Loucy (cell line): ENCODE measurements at regions not wholly inside any gene's neighbourhood (a gene's known extent, or its start where the extent isn't known, plus 50 kb on each side); places are given as distances from the start of the nearest gene placed in this dataset.
"Not testable (repeated sequence)": the region's sequence is repeated elsewhere in the genome, so short reads cannot be mapped to it uniquely, and the experiment has no call there.

Source experiments
- H2AFZ ChIP-seq: fragments of 200-600 bp; sonication (generic); 2 replicates; pipeline ENCODE4 v1.6.0; 2016; ENCODE audit warnings: antibody characterized with exemption, mild to moderate bottlenecking, low read length, moderate library complexity
- H3F3A ChIP-seq: fragments of 200-600 bp; 2 replicates; pipeline ENCODE4 v1.6.0; 2016; ENCODE audit warnings: antibody characterized with exemption, low read depth, mild to moderate bottlenecking
- H3K27me3 ChIP-seq: fragments of 200-600 bp; sonication (generic); 2 replicates; pipeline ENCODE4 v1.6.1; 2014; ENCODE audit warnings: low read length, mild to moderate bottlenecking; ENCODE audit not compliant: insufficient read depth, poor library complexity, severe bottlenecking
- H3K36me3 ChIP-seq: fragments of 200-600 bp; sonication (generic); 2 replicates; pipeline ENCODE4 v1.6.1; 2016; ENCODE audit warnings: low read length; ENCODE audit not compliant: insufficient read depth
- H3K4me1 ChIP-seq: fragments of 200-600 bp; sonication (generic); 2 replicates; pipeline ENCODE4 v1.5.1; 2014; ENCODE audit warnings: low read length, mild to moderate bottlenecking; ENCODE audit not compliant: insufficient read depth, poor library complexity, severe bottlenecking
- H3K4me2 ChIP-seq: fragments of 200-600 bp; sonication (generic); 2 replicates; pipeline ENCODE4 v1.6.0; 2014; ENCODE audit warnings: antibody characterized with exemption, low read length, low read depth, mild to moderate bottlenecking; ENCODE audit not compliant: poor library complexity, severe bottlenecking
- H3K4me3 ChIP-seq: fragments of 200-600 bp; sonication (generic); 2 replicates; pipeline ENCODE4 v1.5.1; 2014; ENCODE audit warnings: low read length, mild to moderate bottlenecking, mixed read lengths; ENCODE audit not compliant: poor library complexity, severe bottlenecking
- H3K79me2 ChIP-seq: fragments of 200-600 bp; sonication (generic); 2 replicates; pipeline ENCODE4 v1.6.1; 2014; ENCODE audit warnings: low read length; ENCODE audit not compliant: insufficient read depth
- H3K9ac ChIP-seq: fragments of 200-600 bp; sonication (generic); 2 replicates; pipeline ENCODE4 v1.6.0; 2014; ENCODE audit warnings: mild to moderate bottlenecking, low read depth, low read length, moderate library complexity; ENCODE audit not compliant: poor library complexity, severe bottlenecking
- H3K9me2 ChIP-seq: fragments of 200-600 bp; sonication (generic); replicated peaks from 2 replicates; pipeline ENCODE4 v1.6.1; 2016; ENCODE audit warnings: low read depth, low read length, mixed read lengths
- H3K9me3 ChIP-seq: fragments of 200-600 bp; sonication (generic); 2 replicates; pipeline ENCODE4 v1.6.1; 2014; ENCODE audit warnings: mild to moderate bottlenecking, antibody characterized with exemption, low read length, low read depth; ENCODE audit not compliant: insufficient read depth
- H4K20me1 ChIP-seq: fragments of 200-600 bp; sonication (generic); 2 replicates; pipeline ENCODE4 v1.6.0; 2014; ENCODE audit warnings: antibody characterized with exemption, low read length, mild to moderate bottlenecking; ENCODE audit not compliant: insufficient read depth, poor library complexity, severe bottlenecking
- CTCF ChIP-seq: fragments of 200-600 bp; sonication (generic); conservative IDR thresholded peaks from 2 replicates; pipeline ENCODE4 v1.5.1; 2014; ENCODE audit warnings: mild to moderate bottlenecking, antibody characterized with exemption, low read length
- EZH2phosphoT487 ChIP-seq: fragments of 200-600 bp; IDR thresholded peaks from 2 replicates; pipeline ENCODE4 v1.6.1; 2018; ENCODE audit warnings: antibody characterized with exemption, mild to moderate bottlenecking, moderate library complexity, borderline replicate concordance

- Histone ChIP-seq H3K4me3 (no peak overlapping the region), H3K9me2 (no peaks in the 10 kb centered on the region), H3K4me1 (peaks cover 7% of the 10 kb centered on the region), H4K20me1 (no peaks in the 10 kb centered on the region), H3K79me2 (no peaks in the 10 kb centered on the region), H3K4me2 (no peak overlapping the region), H3K27me3 (no peaks in the 10 kb centered on the region), H3F3A (no peaks in the 10 kb centered on the region), H3K9ac (no peak overlapping the region), H3K36me3 (no peaks in the 10 kb centered on the region), H3K9me3 (no peaks in the 10 kb centered on the region), H2AFZ (peak overlapping the region; percentile 55; the same call in 1 of the 2 replicates)
- TF ChIP-seq CTCF: no peak
- TF ChIP-seq EZH2phosphoT487: no peak
Measured at GRCh38 chr1:182229451-182229850, 162.1 kb downstream of the GLUL start.

- Histone ChIP-seq H2AFZ (no peak overlapping the region), H3K9me3 (no peaks in the 10 kb centered on the region), H3K4me3 (no peak overlapping the region), H3F3A (no peaks in the 10 kb centered on the region), H3K27me3 (no peaks in the 10 kb centered on the region), H3K9ac (no peak overlapping the region), H3K36me3 (no peaks in the 10 kb centered on the region), H3K4me2 (no peak overlapping the region), H3K9me2 (no peaks in the 10 kb centered on the region), H3K79me2 (no peaks in the 10 kb centered on the region), H3K4me1 (peaks cover 7% of the 10 kb centered on the region), H4K20me1 (no peaks in the 10 kb centered on the region)
- TF ChIP-seq EZH2phosphoT487 (no peak), CTCF (no peak)
Measured at GRCh38 chr1:182227864-182228547, 163.6 kb downstream of the GLUL start.

- no peaks in the 10 kb centered on the region for H3K27me3 ChIP-seq
- no peak overlapping the region for H3K9ac ChIP-seq
- no peaks in the 10 kb centered on the region for H3K79me2 ChIP-seq
- H3K4me3 ChIP-seq: no peak overlapping the region
- H3K4me2 ChIP-seq: no peak overlapping the region
- H3K9me2 ChIP-seq: no peaks in the 10 kb centered on the region
- TF ChIP-seq CTCF (no peak), EZH2phosphoT487 (no peak)
- H3F3A ChIP-seq: no peaks in the 10 kb centered on the region
- H2AFZ ChIP-seq: no peak overlapping the region
- no peaks in the 10 kb centered on the region for H3K36me3 ChIP-seq
- H3K9me3 ChIP-seq: no peaks in the 10 kb centered on the region
- H3K4me1 ChIP-seq: peaks cover 7% of the 10 kb centered on the region
- no peaks in the 10 kb centered on the region for H4K20me1 ChIP-seq
Measured at GRCh38 chr1:182226618-182227017, 165.0 kb downstream of the GLUL start.

DNA sequence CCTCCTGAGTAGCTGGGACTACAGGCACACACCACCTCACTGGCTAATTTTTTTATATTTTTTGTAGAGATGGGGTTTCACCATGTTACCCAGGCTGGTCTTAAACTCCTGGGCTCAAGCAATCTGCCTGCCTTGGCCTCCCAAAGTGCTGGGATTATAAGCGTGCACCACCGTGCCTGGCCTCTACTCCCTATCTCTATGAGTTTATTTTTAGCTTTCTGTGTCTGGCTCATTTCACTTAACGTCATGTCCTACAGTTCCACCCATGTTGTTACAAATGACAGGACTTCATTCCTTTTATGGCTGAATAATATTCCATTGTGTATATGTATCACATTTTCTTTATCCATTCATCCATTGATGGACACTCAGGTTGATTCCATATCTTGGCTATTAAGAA is 164.2 kb upstream of the ZNF648 start:
- H3K9me2 ChIP-seq, H3K79me2 ChIP-seq, H3K4me1 ChIP-seq, H3K27me3 ChIP-seq, H3K9me3 ChIP-seq, H3K36me3 ChIP-seq, H3F3A ChIP-seq, H3K4me3 ChIP-seq, H3K9ac ChIP-seq, H4K20me1 ChIP-seq, H2AFZ ChIP-seq, H3K4me2 ChIP-seq: not testable (repeated sequence)

DNA sequence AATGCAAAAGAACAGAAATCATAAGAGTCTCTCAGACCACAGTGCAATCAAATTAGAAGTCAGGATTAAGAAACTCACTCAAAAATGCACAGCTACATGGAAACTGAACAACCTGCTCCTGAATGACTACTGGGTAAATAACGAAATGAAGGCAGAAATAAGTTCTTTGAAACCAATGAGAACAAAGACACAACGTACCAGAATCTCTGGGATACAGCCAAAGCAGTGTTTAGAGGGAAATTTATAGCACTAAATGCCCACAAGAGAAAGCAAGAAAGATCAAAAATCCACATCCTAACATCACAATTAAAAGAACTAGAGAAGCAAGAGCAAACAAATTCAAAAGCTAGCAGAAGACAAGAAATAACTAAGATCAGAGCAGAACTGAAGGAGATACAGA is 160.5 kb upstream of the ZNF648 start:
- not testable (repeated sequence) for H3K27me3 ChIP-seq, H3K9me3 ChIP-seq, H3K9ac ChIP-seq, H3K4me1 ChIP-seq, H3K9me2 ChIP-seq, H3K4me2 ChIP-seq, H3K36me3 ChIP-seq, H3K79me2 ChIP-seq, H3F3A ChIP-seq, H4K20me1 ChIP-seq, H3K4me3 ChIP-seq, H2AFZ ChIP-seq
